ENCODE measurements at regions not wholly inside any gene's neighbourhood (a gene's known extent, or its start where the extent isn't known, plus 50 kb on each side); places are given as distances from the start of the nearest gene placed in this dataset.

- no peak for ATAC-seq
Measured at GRCh38 chr5:167451076-167451475, 840.4 kb upstream of the WWC1 start.

DNA sequence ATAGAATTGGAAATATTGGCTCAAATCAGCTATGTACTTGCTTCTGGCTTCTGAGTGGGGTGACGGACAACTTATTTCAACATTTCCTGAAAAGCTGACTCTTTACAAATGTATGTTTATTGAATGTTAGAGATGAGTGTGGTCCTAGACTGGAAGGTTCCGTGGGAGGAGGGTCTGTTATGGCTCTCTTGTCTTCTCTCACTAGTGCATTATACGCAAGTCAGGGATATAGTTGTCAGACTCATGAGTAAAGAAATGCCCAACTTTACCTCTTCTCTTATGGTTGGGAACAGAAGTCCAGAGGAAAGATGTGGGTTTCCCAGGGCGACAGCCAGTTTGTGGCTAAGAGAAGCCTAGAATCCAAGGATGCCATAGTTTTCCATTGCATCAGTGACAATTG lies 839.3 kb upstream of the WWC1 start:
- no peak for TF ChIP-seq BACH2 (CRISPR knock-in tag; IDR thresholded peaks at IDR 0.05; ENCODE audit: borderline replicate concordance)
- ATAC-seq: no peak

More at GRCh38 chr5:167451076-167451475, 840.4 kb upstream of the WWC1 start:
- TF ChIP-seq, protein P1, sequence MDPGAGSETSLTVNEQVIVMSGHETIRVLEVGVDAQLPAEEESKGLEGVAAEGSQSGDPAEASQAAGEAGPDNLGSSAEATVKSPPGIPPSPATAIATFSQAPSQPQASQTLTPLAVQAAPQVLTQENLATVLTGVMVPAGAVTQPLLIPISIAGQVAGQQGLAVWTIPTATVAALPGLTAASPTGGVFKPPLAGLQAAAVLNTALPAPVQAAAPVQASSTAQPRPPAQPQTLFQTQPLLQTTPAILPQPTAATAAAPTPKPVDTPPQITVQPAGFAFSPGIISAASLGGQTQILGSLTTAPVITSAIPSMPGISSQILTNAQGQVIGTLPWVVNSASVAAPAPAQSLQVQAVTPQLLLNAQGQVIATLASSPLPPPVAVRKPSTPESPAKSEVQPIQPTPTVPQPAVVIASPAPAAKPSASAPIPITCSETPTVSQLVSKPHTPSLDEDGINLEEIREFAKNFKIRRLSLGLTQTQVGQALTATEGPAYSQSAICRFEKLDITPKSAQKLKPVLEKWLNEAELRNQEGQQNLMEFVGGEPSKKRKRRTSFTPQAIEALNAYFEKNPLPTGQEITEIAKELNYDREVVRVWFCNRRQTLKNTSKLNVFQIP (CRISPR knock-in tag; IDR thresholded peaks at IDR 0.05; ENCODE audit: borderline replicate concordance, low read depth): no peak
- TF ChIP-seq CSRNP3 (CRISPR knock-in tag; IDR thresholded peaks at IDR 0.05) (no peak), CREB5 (CRISPR knock-in tag; IDR thresholded peaks at IDR 0.05; ENCODE audit: low read depth) (no peak), ISL1 (CRISPR knock-in tag; IDR thresholded peaks at IDR 0.05) (no peak), SNAI2 (CRISPR knock-in tag; IDR thresholded peaks at IDR 0.05) (no peak), ESRRG (CRISPR knock-in tag; IDR thresholded peaks at IDR 0.05) (no peak), BACH2 (CRISPR knock-in tag; IDR thresholded peaks at IDR 0.05; ENCODE audit: borderline replicate concordance) (no peak), ZC3H10 (CRISPR knock-in tag; IDR thresholded peaks at IDR 0.05) (no peak), GLIS3 (CRISPR knock-in tag; IDR thresholded peaks at IDR 0.05) (no peak), ZFP30 (CRISPR knock-in tag; IDR thresholded peaks at IDR 0.05) (no peak), ARNTL (CRISPR knock-in tag; IDR thresholded peaks at IDR 0.05; ENCODE audit: borderline replicate concordance, low read depth) (no peak), ZNF565 (CRISPR knock-in tag; conservative IDR thresholded peaks at IDR 0.05; ENCODE audit: low read depth) (no peak), TOX (CRISPR knock-in tag; IDR thresholded peaks at IDR 0.05; ENCODE audit: borderline replicate concordance) (no peak), ZNF70 (CRISPR knock-in tag; IDR thresholded peaks at IDR 0.05) (no peak), TCF4 (CRISPR knock-in tag; IDR thresholded peaks at IDR 0.05; ENCODE audit: borderline replicate concordance) (no peak), ZFP3 (CRISPR knock-in tag; IDR thresholded peaks at IDR 0.05) (no peak), RARB (CRISPR knock-in tag; IDR thresholded peaks at IDR 0.05) (no peak), PPARA (CRISPR knock-in tag; IDR thresholded peaks at IDR 0.05; ENCODE audit: borderline replicate concordance) (no peak), CSDC2 (CRISPR knock-in tag; IDR thresholded peaks at IDR 0.05) (no peak)

DNA sequence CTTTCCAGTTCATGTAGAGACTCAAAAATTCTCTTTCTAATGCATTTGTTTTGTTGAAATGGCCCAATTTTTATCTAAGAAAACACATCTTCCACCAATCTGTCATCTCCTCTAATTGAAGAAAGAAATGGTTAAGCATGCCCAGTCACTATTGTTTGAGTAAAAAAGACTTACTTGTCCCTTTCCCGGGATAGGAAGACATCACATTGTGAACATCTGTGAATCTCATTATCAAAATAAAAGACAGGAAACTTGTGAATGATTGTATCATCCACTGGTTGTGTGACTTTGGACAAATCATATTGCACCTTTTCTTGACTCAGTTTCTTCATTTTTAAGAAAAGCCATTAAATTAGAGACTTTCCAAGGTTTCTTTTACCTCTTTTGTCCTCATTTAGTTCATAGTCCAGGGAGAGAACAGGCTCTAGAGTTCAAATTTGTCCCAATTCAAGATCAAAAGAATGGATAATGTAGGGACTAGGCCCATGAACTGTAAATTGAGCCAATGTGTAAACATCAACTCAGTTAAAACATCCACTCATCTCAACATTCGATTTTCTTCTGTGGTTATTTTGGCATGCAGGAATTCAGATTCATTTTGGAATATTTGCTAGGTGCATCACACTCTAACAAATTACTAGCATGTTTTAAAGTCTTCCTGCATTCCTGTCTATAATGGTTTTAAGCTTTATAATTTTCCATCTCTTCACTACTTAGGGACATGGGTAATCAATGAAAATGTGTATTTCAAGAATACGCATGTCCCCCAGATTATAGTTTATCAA lies 838.0 kb upstream of the WWC1 start:
- ATAC-seq: no peak
- TF ChIP-seq, protein P2, sequence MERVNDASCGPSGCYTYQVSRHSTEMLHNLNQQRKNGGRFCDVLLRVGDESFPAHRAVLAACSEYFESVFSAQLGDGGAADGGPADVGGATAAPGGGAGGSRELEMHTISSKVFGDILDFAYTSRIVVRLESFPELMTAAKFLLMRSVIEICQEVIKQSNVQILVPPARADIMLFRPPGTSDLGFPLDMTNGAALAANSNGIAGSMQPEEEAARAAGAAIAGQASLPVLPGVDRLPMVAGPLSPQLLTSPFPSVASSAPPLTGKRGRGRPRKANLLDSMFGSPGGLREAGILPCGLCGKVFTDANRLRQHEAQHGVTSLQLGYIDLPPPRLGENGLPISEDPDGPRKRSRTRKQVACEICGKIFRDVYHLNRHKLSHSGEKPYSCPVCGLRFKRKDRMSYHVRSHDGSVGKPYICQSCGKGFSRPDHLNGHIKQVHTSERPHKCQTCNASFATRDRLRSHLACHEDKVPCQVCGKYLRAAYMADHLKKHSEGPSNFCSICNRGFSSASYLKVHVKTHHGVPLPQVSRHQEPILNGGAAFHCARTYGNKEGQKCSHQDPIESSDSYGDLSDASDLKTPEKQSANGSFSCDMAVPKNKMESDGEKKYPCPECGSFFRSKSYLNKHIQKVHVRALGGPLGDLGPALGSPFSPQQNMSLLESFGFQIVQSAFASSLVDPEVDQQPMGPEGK (CRISPR knock-in tag; IDR thresholded peaks at IDR 0.05; ENCODE audit: borderline replicate concordance): no peak

- TF ChIP-seq ZC3H10 (CRISPR knock-in tag; IDR thresholded peaks at IDR 0.05) (no peak), RARB (CRISPR knock-in tag; IDR thresholded peaks at IDR 0.05) (no peak), ISL1 (CRISPR knock-in tag; IDR thresholded peaks at IDR 0.05) (no peak), ZFP3 (CRISPR knock-in tag; IDR thresholded peaks at IDR 0.05) (no peak), CREB5 (CRISPR knock-in tag; IDR thresholded peaks at IDR 0.05; ENCODE audit: low read depth) (no peak), ZNF565 (CRISPR knock-in tag; conservative IDR thresholded peaks at IDR 0.05; ENCODE audit: low read depth) (no peak), ESRRG (CRISPR knock-in tag; IDR thresholded peaks at IDR 0.05) (no peak), PPARA (CRISPR knock-in tag; IDR thresholded peaks at IDR 0.05; ENCODE audit: borderline replicate concordance) (no peak), ARNTL (CRISPR knock-in tag; IDR thresholded peaks at IDR 0.05; ENCODE audit: borderline replicate concordance, low read depth) (no peak), BACH2 (CRISPR knock-in tag; IDR thresholded peaks at IDR 0.05; ENCODE audit: borderline replicate concordance) (no peak), TOX (CRISPR knock-in tag; IDR thresholded peaks at IDR 0.05; ENCODE audit: borderline replicate concordance) (no peak), OSR1 (CRISPR knock-in tag; IDR thresholded peaks at IDR 0.05) (no peak), ZNF8 (CRISPR knock-in tag; IDR thresholded peaks at IDR 0.05) (no peak), TCF4 (CRISPR knock-in tag; IDR thresholded peaks at IDR 0.05; ENCODE audit: borderline replicate concordance) (no peak), CSDC2 (CRISPR knock-in tag; IDR thresholded peaks at IDR 0.05) (no peak), ZNF70 (CRISPR knock-in tag; IDR thresholded peaks at IDR 0.05) (no peak), ZFP30 (CRISPR knock-in tag; IDR thresholded peaks at IDR 0.05) (no peak), SNAI2 (CRISPR knock-in tag; IDR thresholded peaks at IDR 0.05) (no peak)
- TF ChIP-seq, protein P2 (CRISPR knock-in tag; IDR thresholded peaks at IDR 0.05; ENCODE audit: borderline replicate concordance): no peak
- TF ChIP-seq, protein P1 (CRISPR knock-in tag; IDR thresholded peaks at IDR 0.05; ENCODE audit: borderline replicate concordance, low read depth): no peak
- no peak for ATAC-seq
Measured at GRCh38 chr5:167458412-167458811, 833.0 kb upstream of the WWC1 start.

Data from SK-N-SH treated with all-trans-retinoic acid at 6 μM for 48 hours (cell line).